GM12878 (cell line): ENCODE measurements at regions not wholly inside any gene's neighbourhood (a gene's known extent, or its start where the extent isn't known, plus 50 kb on each side); places are given as distances from the start of the nearest gene placed in this dataset.

Experiments
- ATAC-seq: fragments of 200-7000 bp; cut with Tn5 transposase; 3 replicates; pipeline ENCODE4 v1.9.1; 2020; ENCODE audit warnings: mild to moderate bottlenecking, moderate library complexity
- BruUV-seq: library from RNA; stranded (reverse); fragments of 400-500 nt; replicated peaks from 2 replicates; lab custom pipeline; 2021; lab: Mats Ljungman, UMichigan
- CTCF ChIA-PET: fragments of 300-600 bp; sonication (Branson Sonifier 250); formaldehyde crosslinking; extraction: SDS; loops from one replicate; lab custom pipeline; 2021; ENCODE audit warnings: inconsistent platforms; lab: Yijun Ruan, JAX
- POLR2A ChIA-PET: fragments of 350-600 bp; formaldehyde crosslinking; extraction: SDS; loops from one replicate; lab custom pipeline; 2021; ENCODE audit warnings: inconsistent platforms; lab: Charles Lee
- RAD21 ChIA-PET: fragments of 300-600 bp; sonication (Branson Sonifier 250); formaldehyde crosslinking; loops from one replicate; lab custom pipeline; 2023; ENCODE audit warnings: antibody characterized with exemption; ENCODE audit not compliant: unreplicated experiment; lab: Charles Lee
- SMC1A ChIA-PET: fragments of 300-600 bp; sonication (Branson Sonifier 250); formaldehyde crosslinking; loops from one replicate; lab custom pipeline; 2023; ENCODE audit not compliant: unreplicated experiment, uncharacterized antibody; lab: Charles Lee
- DNase-seq: peaks from one replicate; pipeline ENCODE4 v3.0.0-alpha.2; 2011; ENCODE audit warnings: low read depth, low spot score
- FAIRE-seq: peaks from 3 replicates; lab custom pipeline; 2011; peaks lifted over from hg19 to GRCh38; lab: Jason Lieb, UNC
- H2AFZ ChIP-seq: 2 replicates; pipeline ENCODE4 v1.6.0; 2011; ENCODE audit warnings: low read depth, low read length, control low read depth; ENCODE audit not compliant: control insufficient read depth
- H3K27ac ChIP-seq: 2 replicates; pipeline ENCODE4 v1.5.1; 2011; ENCODE audit warnings: control low read depth; ENCODE audit not compliant: control insufficient read depth, insufficient read depth
- H3K27me3 ChIP-seq, 2 experiments: replicated peaks in 1 of 2; 2 replicates each; pipeline versions ENCODE4 v1.6.0 to v1.6.1; 2011; ENCODE audit warnings: low read length in 1 of 2; ENCODE audit not compliant: control insufficient read depth in 2 of 2, insufficient read depth in 2 of 2
- H3K36me3 ChIP-seq, 2 experiments: 2 replicates each; pipeline ENCODE4 v1.5.1; 2011; ENCODE audit warnings: low read length in 1 of 2; ENCODE audit not compliant: control insufficient read depth in 2 of 2, insufficient read depth in 2 of 2
- H3K4me1 ChIP-seq: 2 replicates; pipeline ENCODE4 v1.6.1; 2011; ENCODE audit warnings: mild to moderate bottlenecking, low read length, moderate library complexity, mixed read lengths; ENCODE audit not compliant: control insufficient read depth, insufficient read depth
- H3K4me2 ChIP-seq: 2 replicates; pipeline ENCODE4 v1.6.0; 2011; ENCODE audit warnings: control low read depth; ENCODE audit not compliant: control insufficient read depth, insufficient read depth
- H3K4me3 ChIP-seq: fragments of 200-600 bp; sonication (generic); 2 replicates; pipeline ENCODE4 v1.5.1; 2016
- H3K79me2 ChIP-seq: 2 replicates; pipeline ENCODE4 v1.6.0; 2011; ENCODE audit warnings: low read length; ENCODE audit not compliant: control insufficient read depth, insufficient read depth
- H3K9ac ChIP-seq: 2 replicates; pipeline ENCODE4 v1.8.0; 2011; ENCODE audit warnings: low read length, control low read depth, mixed read lengths; ENCODE audit not compliant: control insufficient read depth, insufficient read depth
- H3K9me3 ChIP-seq: replicated peaks from 3 replicates; pipeline ENCODE4 v1.5.1; 2011; ENCODE audit warnings: mild to moderate bottlenecking, low read length; ENCODE audit not compliant: control insufficient read depth, insufficient read depth
- H4K20me1 ChIP-seq: 2 replicates; pipeline ENCODE4 v1.6.0; 2011; ENCODE audit not compliant: control insufficient read depth, insufficient read depth
- CEBPB ChIP-seq, 2 experiments: fragments of 150-350 bp in 1 of 2; IDR thresholded peaks; 2 replicates each; pipeline ENCODE4 v1.6.1; 2012 to 2014; ENCODE audit warnings: low read depth in 2 of 2, low read length in 2 of 2, borderline replicate concordance in 1 of 2, inconsistent platforms in 1 of 2
- CHD4 ChIP-seq: fragments of 200-600 bp; sonication (generic); IDR thresholded peaks from 2 replicates; pipeline ENCODE4 v1.6.1; 2016; ENCODE audit warnings: mild to moderate bottlenecking
- CREM ChIP-seq: IDR thresholded peaks from 2 replicates; pipeline ENCODE4 v1.6.1; 2014; ENCODE audit warnings: antibody characterized with exemption, low read depth
- GABPA ChIP-seq: IDR thresholded peaks from 2 replicates; pipeline ENCODE4 v1.6.1; 2014; ENCODE audit warnings: antibody characterized with exemption, low read depth, mild to moderate bottlenecking, inconsistent platforms
- MEF2A ChIP-seq: IDR thresholded peaks from 2 replicates; pipeline ENCODE4 v1.6.1; 2011; ENCODE audit warnings: low read depth, mild to moderate bottlenecking, low read length, moderate library complexity; ENCODE audit not compliant: insufficient read depth
- MTA2 ChIP-seq: fragments of 450-650 bp; IDR thresholded peaks from 2 replicates; pipeline ENCODE4 v1.6.1; 2016; ENCODE audit warnings: low read depth, mild to moderate bottlenecking, moderate library complexity
- MTA3 ChIP-seq: IDR thresholded peaks from 2 replicates; pipeline ENCODE4 v1.6.1; 2012; ENCODE audit warnings: low read length, inconsistent platforms, borderline replicate concordance
- NFYB ChIP-seq: IDR thresholded peaks from 2 replicates; pipeline ENCODE4 v1.6.1; 2011; ENCODE audit warnings: low read depth, mild to moderate bottlenecking, low read length, improper control_type of control experiment, moderate library complexity; ENCODE audit not compliant: insufficient read depth
- SMAD1 ChIP-seq: fragments of 450-650 bp; IDR thresholded peaks from 2 replicates; pipeline ENCODE4 v1.6.1; 2018; ENCODE audit warnings: mild to moderate bottlenecking, low read depth; ENCODE audit not compliant: partially characterized antibody
- STAT1 ChIP-seq: fragments of 450-650 bp; conservative IDR thresholded peaks from 2 replicates; pipeline ENCODE4 v1.6.1; 2014; ENCODE audit warnings: antibody characterized with exemption, mild to moderate bottlenecking
- TAF1 ChIP-seq: IDR thresholded peaks from 2 replicates; pipeline ENCODE4 v1.6.1; 2011; ENCODE audit warnings: mild to moderate bottlenecking, low read depth, low read length, borderline replicate concordance
- TCF7 ChIP-seq: IDR thresholded peaks from 2 replicates; pipeline ENCODE4 v1.6.1; 2014; ENCODE audit warnings: antibody characterized with exemption, borderline replicate concordance
- USF1 ChIP-seq: IDR thresholded peaks from 2 replicates; pipeline ENCODE4 v1.6.1; 2011; ENCODE audit warnings: borderline replicate concordance, low read depth, mild to moderate bottlenecking, moderate library complexity, mixed read lengths, low read length; ENCODE audit not compliant: insufficient read depth; ENCODE audit errors: extremely low read length
- ZBED1 ChIP-seq: IDR thresholded peaks from 2 replicates; pipeline ENCODE4 v1.6.1; 2016; ENCODE audit warnings: borderline replicate concordance
- ZNF384 ChIP-seq: IDR thresholded peaks from 2 replicates; pipeline ENCODE4 v1.6.1; 2012; ENCODE audit warnings: low read depth, mild to moderate bottlenecking, low read length, improper control_type of control experiment, borderline replicate concordance
- ZNF622 ChIP-seq: fragments of 450-650 bp; IDR thresholded peaks from 2 replicates; pipeline ENCODE4 v1.6.1; 2017; ENCODE audit warnings: mild to moderate bottlenecking, inconsistent platforms
- ZNF687 ChIP-seq: fragments of 450-650 bp; IDR thresholded peaks from 2 replicates; pipeline ENCODE4 v1.6.1; 2017; ENCODE audit warnings: mild to moderate bottlenecking, moderate library complexity
- WGBS: methylation state at CpG from one replicate; pipeline ENCODE4 v1.1.6; 2016; ENCODE audit warnings: low lambda C conversion rate; ENCODE audit not compliant: insufficient replicate concordance, insufficient coverage; ENCODE audit errors: missing lambda C conversion rate; 5-methylcytosine and 5-hydroxymethylcytosine counted together
- in situ Hi-C: fragments of 300-500 bp; cut with MboI; formaldehyde crosslinking; loops from 9 replicates; pipeline ENCODE4 v1.14.3; 2018; ENCODE audit warnings: mixed read lengths
- intact Hi-C: fragments of 100-400 bp; cut with micrococcal nuclease; formaldehyde crosslinking; loops from one replicate; pipeline ENCODE4 v1.14.2; 2022; ENCODE audit not compliant: unreplicated experiment
- TF ChIP-seq, protein P1 (sequence below): fragments of 450-650 bp; IDR thresholded peaks from 2 replicates; pipeline ENCODE4 v1.6.1; 2016; ENCODE audit warnings: mild to moderate bottlenecking

DNA sequence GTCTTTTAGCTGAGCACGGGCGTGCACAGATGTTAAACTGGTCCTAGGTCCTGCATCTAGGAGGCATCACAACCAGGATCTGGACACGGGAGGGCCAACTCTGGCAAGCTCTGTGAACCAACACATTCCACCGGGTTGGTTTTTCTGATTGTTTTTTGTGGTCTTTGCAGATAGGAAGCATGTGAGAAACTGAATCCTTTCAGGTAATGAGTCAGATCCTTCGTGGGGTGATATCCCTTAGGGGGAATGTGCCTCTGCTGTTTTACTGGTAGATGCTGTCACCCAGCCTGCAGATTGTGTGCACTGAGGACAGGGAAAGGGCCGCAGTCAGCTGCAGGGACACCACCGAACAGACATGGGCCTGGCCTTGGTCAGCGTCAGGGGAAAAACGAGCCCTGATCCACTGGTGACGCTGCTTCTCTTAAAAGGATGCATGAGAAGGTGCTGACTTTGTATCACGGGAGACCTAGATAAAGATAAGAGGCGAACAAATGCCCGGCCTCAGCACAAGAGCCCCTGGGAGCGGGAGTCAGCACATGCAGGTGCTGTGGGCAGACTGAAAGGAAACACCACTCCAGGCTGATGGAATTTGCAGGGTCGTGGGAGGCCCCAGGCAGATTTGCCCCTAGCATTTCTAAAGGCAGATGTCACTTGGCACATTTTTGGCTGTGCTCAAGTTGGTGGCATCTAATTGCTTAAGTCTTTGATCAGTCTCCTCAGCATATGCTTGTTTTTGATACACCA lies 51.1 kb downstream of the DOP1B start:
- Histone ChIP-seq H3K79me2 (no peaks in the 10 kb centered on the region), H3K27ac (no peak overlapping the region)
- no peak for TF ChIP-seq TCF7
- no peak for TF ChIP-seq TAF1
- TF ChIP-seq CHD4, result no peak
- no peak for TF ChIP-seq MTA3
- no peak for TF ChIP-seq ZNF384
- TF ChIP-seq NFYB, result no peak
- TF ChIP-seq CEBPB (IDR thresholded peaks at IDR 0.05; ENCODE audit: borderline replicate concordance in 1 of 2, low read depth in 2 of 2, low read length in 2 of 2), result no peak
- no peak for TF ChIP-seq ZNF687
- TF ChIP-seq ZNF622, result no peak
- no peak for TF ChIP-seq STAT1
- no peak for TF ChIP-seq USF1
- TF ChIP-seq MTA2, result no peak
- TF ChIP-seq, protein P1, sequence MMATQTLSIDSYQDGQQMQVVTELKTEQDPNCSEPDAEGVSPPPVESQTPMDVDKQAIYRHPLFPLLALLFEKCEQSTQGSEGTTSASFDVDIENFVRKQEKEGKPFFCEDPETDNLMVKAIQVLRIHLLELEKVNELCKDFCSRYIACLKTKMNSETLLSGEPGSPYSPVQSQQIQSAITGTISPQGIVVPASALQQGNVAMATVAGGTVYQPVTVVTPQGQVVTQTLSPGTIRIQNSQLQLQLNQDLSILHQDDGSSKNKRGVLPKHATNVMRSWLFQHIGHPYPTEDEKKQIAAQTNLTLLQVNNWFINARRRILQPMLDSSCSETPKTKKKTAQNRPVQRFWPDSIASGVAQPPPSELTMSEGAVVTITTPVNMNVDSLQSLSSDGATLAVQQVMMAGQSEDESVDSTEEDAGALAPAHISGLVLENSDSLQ, result no peak
- TF ChIP-seq SMAD1, result no peak
- no peak for TF ChIP-seq ZBED1
- no peak for TF ChIP-seq MEF2A
- TF ChIP-seq CREM, result no peak
- no peak for TF ChIP-seq GABPA

More for the DNA sequence above, 51.1 kb downstream of the DOP1B start:
- Histone ChIP-seq H4K20me1 (no peaks in the 10 kb centered on the region), H3K4me2 (no peak overlapping the region), H3K9me3 (no peaks in the 10 kb centered on the region), H3K4me1 (peaks cover 10% of the 10 kb centered on the region), H2AFZ (no peak overlapping the region), H3K36me3 (no peaks in the 10 kb centered on the region), H3K27me3 (no peaks in the 10 kb centered on the region), H3K9ac (no peak overlapping the region), H3K4me3 (no peak overlapping the region)
- no TSS peak for BruUV-seq
- DNase-seq (no peak), FAIRE-seq (no peak), ATAC-seq (peak; percentile 16; the same call in 1 of the 3 replicates)
- ChIA-PET CTCF (interaction anchor here (0.7 to 2.1 kb wide), 3 partner anchors 16 to 153 kb away, joined by 3 to 4 read pairs (median 3); no protein-coding TSS in a partner anchor), POLR2A (interaction anchor here (0.6 kb wide), 1 partner anchor 47 kb away, joined by 4 read pairs; no protein-coding TSS in a partner anchor), RAD21 (interaction anchor here (0.7 kb wide), 1 partner anchor 13 kb away, joined by 4 read pairs; no protein-coding TSS in a partner anchor), SMC1A (interaction anchor here (1.6 kb wide), 1 partner anchor 58 kb away, joined by 5 read pairs; no protein-coding TSS in a partner anchor)
- WGBS, result 27% methylated on average over 15 of the region's 15 CpGs
- intact Hi-C loops (loop anchor here (2.0 kb wide), 1 partner anchor 51 kb away; the partner anchor contains the start of gene DOP1B), in situ Hi-C loops (no loop called here)
